Cardiac muscle cell (in vitro differentiated cells and primary cell): ENCODE measurements at regions not wholly inside any gene's neighbourhood (a gene's known extent, or its start where the extent isn't known, plus 50 kb on each side); places are given as distances from the start of the nearest gene placed in this dataset.

Experiments
- DNase-seq, 2 donors: peaks; one replicate each; pipeline versions ENCODE4 v3.0.0 to v3.0.0-alpha.2; 2010 to 2017; ENCODE audit warnings: low read depth in 1 of 2, low spot score in 1 of 2
- H3K27ac ChIP-seq: fragments of 200-600 bp; sonication (generic); 2 replicates; pipeline ENCODE4 v1.5.1; 2016
- H3K27me3 ChIP-seq: fragments of 200-600 bp; sonication (generic); 2 replicates; pipeline ENCODE4 v1.6.0; 2016; ENCODE audit warnings: control low read depth
- H3K36me3 ChIP-seq: fragments of 200-600 bp; sonication (generic); 2 replicates; pipeline ENCODE4 v1.5.1; 2016; ENCODE audit warnings: control low read depth
- H3K4me1 ChIP-seq: fragments of 200-600 bp; sonication (generic); 2 replicates; pipeline ENCODE4 v1.8.1; 2017; ENCODE audit warnings: low read depth, mild to moderate bottlenecking, mixed run types
- H3K4me3 ChIP-seq: fragments of 200-600 bp; sonication (generic); 2 replicates; pipeline ENCODE4 v1.5.1; 2016; ENCODE audit warnings: mild to moderate bottlenecking
- H3K9me3 ChIP-seq: fragments of 200-600 bp; sonication (generic); 2 replicates; pipeline ENCODE4 v1.5.1; 2017; ENCODE audit warnings: low read depth, mild to moderate bottlenecking, control low read depth
- TF ChIP-seq, protein P1 (sequence below): IDR thresholded peaks from 2 replicates; pipeline ENCODE4 v1.5.1; 2012; ENCODE audit warnings: low read depth, mild to moderate bottlenecking, low read length

DNA sequence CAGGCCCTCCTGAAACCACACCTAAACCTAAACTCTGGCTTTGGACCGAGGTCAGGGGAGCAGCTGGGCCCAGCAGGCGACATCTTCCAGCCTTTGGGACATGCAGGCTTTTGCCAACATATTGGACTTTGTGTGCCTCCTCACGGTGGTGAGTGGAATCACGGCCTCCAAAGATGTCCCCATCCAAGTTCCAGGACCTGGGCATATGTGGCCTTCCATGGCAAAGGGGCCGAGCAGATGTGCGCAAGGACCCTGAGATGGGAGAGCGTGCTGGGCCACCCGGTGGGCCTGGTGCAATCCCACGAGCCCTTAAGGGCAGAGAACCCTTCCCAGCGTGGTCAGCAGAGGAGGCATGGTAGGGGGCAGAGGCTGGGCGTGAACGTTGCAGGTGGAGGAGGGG is 160.8 kb upstream of the C1orf174 start:
- no peak overlapping the region for H3K4me3 ChIP-seq
- DNase-seq, result no peak
- no peaks in the 10 kb centered on the region for H3K27me3 ChIP-seq
- TF ChIP-seq, protein P1, sequence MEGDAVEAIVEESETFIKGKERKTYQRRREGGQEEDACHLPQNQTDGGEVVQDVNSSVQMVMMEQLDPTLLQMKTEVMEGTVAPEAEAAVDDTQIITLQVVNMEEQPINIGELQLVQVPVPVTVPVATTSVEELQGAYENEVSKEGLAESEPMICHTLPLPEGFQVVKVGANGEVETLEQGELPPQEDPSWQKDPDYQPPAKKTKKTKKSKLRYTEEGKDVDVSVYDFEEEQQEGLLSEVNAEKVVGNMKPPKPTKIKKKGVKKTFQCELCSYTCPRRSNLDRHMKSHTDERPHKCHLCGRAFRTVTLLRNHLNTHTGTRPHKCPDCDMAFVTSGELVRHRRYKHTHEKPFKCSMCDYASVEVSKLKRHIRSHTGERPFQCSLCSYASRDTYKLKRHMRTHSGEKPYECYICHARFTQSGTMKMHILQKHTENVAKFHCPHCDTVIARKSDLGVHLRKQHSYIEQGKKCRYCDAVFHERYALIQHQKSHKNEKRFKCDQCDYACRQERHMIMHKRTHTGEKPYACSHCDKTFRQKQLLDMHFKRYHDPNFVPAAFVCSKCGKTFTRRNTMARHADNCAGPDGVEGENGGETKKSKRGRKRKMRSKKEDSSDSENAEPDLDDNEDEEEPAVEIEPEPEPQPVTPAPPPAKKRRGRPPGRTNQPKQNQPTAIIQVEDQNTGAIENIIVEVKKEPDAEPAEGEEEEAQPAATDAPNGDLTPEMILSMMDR, result no peak
- H3K4me1 ChIP-seq, result no peaks in the 10 kb centered on the region
- no peak overlapping the region for H3K27ac ChIP-seq
- no peaks in the 10 kb centered on the region for H3K9me3 ChIP-seq
- no peaks in the 10 kb centered on the region for H3K36me3 ChIP-seq

DNA sequence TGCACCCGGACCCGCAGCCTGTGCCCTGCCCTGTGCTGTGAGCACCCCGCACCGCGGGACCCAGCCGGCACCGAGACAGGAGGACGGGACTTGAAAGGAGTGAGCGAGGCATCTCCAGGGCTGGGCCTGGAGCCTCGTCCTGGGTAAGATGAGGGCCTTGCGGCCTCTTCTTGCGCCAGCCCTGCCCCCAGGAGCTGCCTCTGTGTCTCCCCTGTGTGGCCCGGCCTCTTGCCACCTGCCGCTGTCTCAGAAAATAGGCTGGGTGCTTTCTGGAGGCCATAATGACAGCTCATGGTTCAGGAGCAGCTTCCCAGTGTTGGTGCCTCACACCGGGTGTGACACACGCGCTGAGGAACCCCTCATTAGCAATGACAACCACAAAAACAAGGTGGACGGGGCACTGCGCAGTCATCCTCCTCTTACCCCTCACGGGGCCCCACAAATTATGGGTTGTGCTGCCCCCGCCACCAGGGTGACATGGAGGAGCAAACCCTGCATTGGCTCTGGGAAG is 161.5 kb upstream of the C1orf174 start:
- no peak for DNase-seq

DNA sequence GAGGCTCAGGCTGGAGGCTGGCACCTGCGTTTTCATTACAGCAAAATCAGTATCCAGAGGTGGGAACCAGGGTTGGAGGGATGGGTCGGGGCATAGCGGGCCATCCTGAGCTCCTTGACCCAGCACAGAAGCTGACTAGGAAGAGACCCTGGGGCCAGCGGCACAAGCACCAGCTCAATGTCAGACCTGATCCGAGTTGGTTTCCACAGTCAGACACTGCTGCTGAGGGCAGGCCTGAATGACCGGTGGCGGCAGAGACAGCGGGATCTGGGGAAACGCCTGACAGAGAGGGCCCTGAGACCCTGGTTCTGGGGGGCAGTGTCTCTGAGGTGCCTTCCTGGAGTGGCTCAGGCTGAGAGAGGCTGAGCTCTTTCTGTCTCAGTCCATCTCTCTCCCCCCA is 162.0 kb upstream of the C1orf174 start:
- H3K4me1 ChIP-seq, result no peaks in the 10 kb centered on the region
- no peaks in the 10 kb centered on the region for H3K27me3 ChIP-seq
- no peaks in the 10 kb centered on the region for H3K36me3 ChIP-seq
- H3K27ac ChIP-seq, result no peak overlapping the region
- no peaks in the 10 kb centered on the region for H3K9me3 ChIP-seq
- no peak for DNase-seq
- TF ChIP-seq, protein P1, result no peak
- H3K4me3 ChIP-seq, result no peak overlapping the region

More for the DNA sequence above, 161.5 kb upstream of the C1orf174 start:
- Histone ChIP-seq H3K4me1 (no peaks in the 10 kb centered on the region), H3K27ac (no peak overlapping the region), H3K4me3 (no peak overlapping the region), H3K27me3 (no peaks in the 10 kb centered on the region), H3K9me3 (no peaks in the 10 kb centered on the region), H3K36me3 (no peaks in the 10 kb centered on the region)
- TF ChIP-seq, protein P1, result no peak

DNA sequence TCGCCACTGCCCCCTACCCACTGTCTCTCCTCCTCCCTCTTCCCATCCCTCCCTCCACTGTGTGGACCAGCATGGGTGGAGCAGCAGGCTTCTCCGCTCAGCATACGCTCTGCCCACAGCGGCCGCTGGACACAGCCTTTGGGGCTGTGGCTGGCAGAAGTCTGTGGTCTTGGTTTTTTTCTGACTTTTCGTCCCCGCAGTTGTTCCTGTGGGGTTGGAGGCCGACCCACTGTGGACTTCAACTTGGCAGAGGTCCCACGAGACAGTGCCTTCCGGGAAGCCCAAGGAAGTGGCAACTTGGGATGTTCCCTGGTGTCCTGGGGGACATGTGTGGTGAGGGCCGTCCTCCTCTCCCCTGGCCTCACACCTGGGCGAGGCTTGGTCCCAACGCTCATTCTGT is 162.5 kb upstream of the C1orf174 start:
- Histone ChIP-seq H3K4me1 (no peaks in the 10 kb centered on the region), H3K27me3 (no peaks in the 10 kb centered on the region), H3K4me3 (no peak overlapping the region), H3K36me3 (no peaks in the 10 kb centered on the region), H3K9me3 (no peaks in the 10 kb centered on the region), H3K27ac (no peak overlapping the region)
- TF ChIP-seq, protein P1, result no peak
- no peak for DNase-seq

DNA sequence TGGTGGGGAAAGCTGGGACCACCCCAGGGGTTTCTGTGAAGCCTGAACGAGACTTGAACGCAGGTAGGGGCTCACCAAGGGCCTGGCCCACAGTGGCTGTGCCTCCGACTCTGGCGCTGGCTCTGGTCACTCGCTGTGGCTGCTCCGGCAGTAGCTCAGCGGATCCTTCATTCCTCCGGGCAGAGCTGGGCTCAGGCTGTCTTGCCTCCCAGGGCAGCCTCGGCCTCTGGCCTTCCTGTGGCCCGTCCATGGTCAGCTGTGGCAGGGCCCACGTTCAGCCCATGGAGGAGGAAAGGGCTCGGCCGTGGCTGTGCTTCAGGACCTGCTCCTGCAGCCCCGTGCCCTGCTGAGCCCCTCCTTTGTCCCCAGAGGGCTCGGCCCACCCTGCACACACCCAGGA is 162.9 kb upstream of the C1orf174 start:
- TF ChIP-seq, protein P1, result no peak
- Histone ChIP-seq H3K36me3 (no peaks in the 10 kb centered on the region), H3K4me1 (no peaks in the 10 kb centered on the region), H3K9me3 (no peaks in the 10 kb centered on the region), H3K4me3 (no peak overlapping the region), H3K27me3 (no peaks in the 10 kb centered on the region), H3K27ac (no peak overlapping the region)
- no peak for DNase-seq

DNA sequence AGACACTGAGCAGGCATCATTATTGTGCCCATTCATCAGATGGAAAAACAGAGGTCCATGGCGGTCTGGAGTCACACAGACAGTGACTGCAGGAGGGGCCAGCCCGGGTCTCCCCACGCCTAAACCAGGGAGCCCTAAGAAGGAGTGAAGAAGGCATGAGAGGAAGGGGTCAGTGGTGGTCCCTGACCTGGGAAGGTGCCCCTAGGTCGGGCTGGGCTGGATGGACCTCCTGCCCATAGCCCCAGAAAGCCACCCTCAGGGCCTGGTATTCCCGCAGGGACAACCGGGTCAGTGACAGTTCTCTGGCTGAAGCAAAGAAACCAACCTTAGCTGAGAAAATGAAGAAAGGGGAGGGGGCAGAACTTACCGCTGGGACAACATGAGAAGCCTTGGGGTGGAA is 163.4 kb upstream of the C1orf174 start:
- Histone ChIP-seq H3K36me3 (no peaks in the 10 kb centered on the region), H3K4me3 (no peak overlapping the region), H3K9me3 (no peaks in the 10 kb centered on the region), H3K27me3 (no peaks in the 10 kb centered on the region), H3K4me1 (no peaks in the 10 kb centered on the region), H3K27ac (no peak overlapping the region)
- TF ChIP-seq, protein P1, result no peak
- no peak for DNase-seq
